Small intestine (tissue), 7 donors: ENCODE measurements at regions not wholly inside any gene's neighbourhood (a gene's known extent, or its start where the extent isn't known, plus 50 kb on each side); places are given as distances from the start of the nearest gene placed in this dataset.
A peak's percentile ranks its signal among the peaks of the same experiment; 100 is the strongest.
"Not testable (repeated sequence)": the region's sequence is repeated elsewhere in the genome, so short reads cannot be mapped to it uniquely, and the experiment has no call there.

Experiments used
- DNase-seq, 2 donors: peaks; one replicate each; pipeline versions ENCODE4 v3.0.0 to v3.0.0-alpha.2; 2013
- FAIRE-seq: peaks from 2 replicates; lab custom pipeline; 2012; peaks lifted over from hg19 to GRCh38; lab: Jason Lieb, UNC
- H3K27ac ChIP-seq, 3 donors: one replicate each; pipeline ENCODE4 v1.5.1; 2013; ENCODE audit warnings: low read length in 2 of 3, mild to moderate bottlenecking in 2 of 3, control low read depth in 1 of 3, inconsistent platforms in 1 of 3, low read depth in 1 of 3, moderate library complexity in 1 of 3
- H3K27me3 ChIP-seq, 3 donors: one replicate each; pipeline ENCODE4 v1.6.1; 2013; ENCODE audit warnings: low read length in 3 of 3, inconsistent platforms in 1 of 3; ENCODE audit not compliant: control insufficient read depth in 3 of 3, insufficient read depth in 3 of 3
- H3K36me3 ChIP-seq, 3 donors: one replicate each; pipeline ENCODE4 v1.6.1; 2013; ENCODE audit warnings: low read length in 3 of 3, inconsistent platforms in 1 of 3, low read depth in 1 of 3, mild to moderate bottlenecking in 1 of 3, moderate library complexity in 1 of 3; ENCODE audit not compliant: control insufficient read depth in 3 of 3, insufficient read depth in 2 of 3
- H3K4me1 ChIP-seq, 3 donors: one replicate each; pipeline ENCODE4 v1.6.1; 2013; ENCODE audit warnings: low read length in 2 of 3, inconsistent platforms in 1 of 3, low read depth in 1 of 3, mild to moderate bottlenecking in 1 of 3, moderate library complexity in 1 of 3; ENCODE audit not compliant: control insufficient read depth in 3 of 3, insufficient read depth in 2 of 3
- H3K4me3 ChIP-seq, 3 donors: one replicate each; pipeline ENCODE4 v1.5.1; 2013; ENCODE audit warnings: low read length in 3 of 3, control low read depth in 1 of 3, inconsistent platforms in 1 of 3, low read depth in 1 of 3, mild to moderate bottlenecking in 1 of 3, moderate library complexity in 1 of 3
- H3K9me3 ChIP-seq, 2 donors: one replicate each; pipeline ENCODE4 v1.6.1; 2013; ENCODE audit warnings: low read depth in 1 of 2, low read length in 1 of 2; ENCODE audit not compliant: control insufficient read depth in 2 of 2, insufficient read depth in 1 of 2
- WGBS, 3 donors: extraction: QIAGEN DNeasy Blood & Tissue Kit; methylation state at CpG; one replicate each; pipeline ENCODE4 v1.1.7; 2013; 5-methylcytosine and 5-hydroxymethylcytosine counted together
- donor health status: healthy with polysubstance abuse.
- donor health status: control.
- donor health status: control.
- donor health status: Bipolar disorder and iron deficiency.
- donor health status: healthy.

- no peaks in the 10 kb centered on the region for H3K27me3 ChIP-seq
- no peaks in the 10 kb centered on the region for H3K36me3 ChIP-seq
- no peaks in the 10 kb centered on the region for H3K4me1 ChIP-seq
- no peak for DNase-seq
- H3K4me3 ChIP-seq, result no peak overlapping the region
- no peak overlapping the region for H3K27ac ChIP-seq
- 70 to 82% (median 74%) methylated on average over 2 of the region's 2 CpGs for WGBS, 3 donors
- no peaks in the 10 kb centered on the region for H3K9me3 ChIP-seq
- no peak for FAIRE-seq
Observed at GRCh38 chr11:24264868-24265267, 232.0 kb upstream of the LUZP2 start.

- DNase-seq (no peak), FAIRE-seq (no peak)
- Histone ChIP-seq H3K4me3 (no peak overlapping the region), H3K27me3 (no peaks in the 10 kb centered on the region), H3K9me3 (no peaks in the 10 kb centered on the region), H3K36me3 (no peaks in the 10 kb centered on the region), H3K4me1 (no peaks in the 10 kb centered on the region), H3K27ac (no peak overlapping the region)
- 50 to 66% (median 51%) methylated on average over 2 of the region's 2 CpGs for WGBS, 3 donors
Observed at GRCh38 chr11:24267014-24267413, 229.8 kb upstream of the LUZP2 start.

GRCh38 chr11:24271798-24272197, 225.1 kb upstream of the LUZP2 start:
- no peaks in the 10 kb centered on the region for H3K27me3 ChIP-seq
- no peak overlapping the region for H3K4me3 ChIP-seq
- no peaks in the 10 kb centered on the region for H3K36me3 ChIP-seq
- H3K27ac ChIP-seq, result no peak overlapping the region
- H3K4me1 ChIP-seq, result no peaks in the 10 kb centered on the region
- DNase-seq (no peak), FAIRE-seq (no peak)
- WGBS, 3 donors, result 87 to 90% (median 89%) methylated on average over 2 of the region's 2 CpGs
- peaks cover 0 to 4% of the 10 kb centered on the region in 2 donors for H3K9me3 ChIP-seq

GRCh38 chr11:24274214-24274781, 222.6 kb upstream of the LUZP2 start:
- not testable (repeated sequence) for FAIRE-seq
- WGBS, 3 donors, result 83 to 92% (median 90%) methylated on average over 24 to 25 of the region's 25 CpGs

GRCh38 chr11:24286238-24286637, 210.6 kb upstream of the LUZP2 start:
- FAIRE-seq, result no peak
- H3K27me3 ChIP-seq, result no peaks in the 10 kb centered on the region

More at GRCh38 chr11:24274214-24274781, 222.6 kb upstream of the LUZP2 start:
- not testable (repeated sequence) for DNase-seq, H3K27me3 ChIP-seq, H3K4me3 ChIP-seq, H3K4me1 ChIP-seq, H3K9me3 ChIP-seq, H3K36me3 ChIP-seq, H3K27ac ChIP-seq

GRCh38 chr11:24289301-24289700, 207.6 kb upstream of the LUZP2 start:
- FAIRE-seq, result no peak
- H3K27me3 ChIP-seq, result no peaks in the 10 kb centered on the region
- H3K9me3 ChIP-seq, result no peaks in the 10 kb centered on the region
- H3K4me3 ChIP-seq, result no peak overlapping the region
- no peak for DNase-seq
- no peak overlapping the region for H3K27ac ChIP-seq
- WGBS, 3 donors, result 42 to 49% (median 43%) methylated on average over 1 of the region's 1 CpG
- H3K36me3 ChIP-seq, result no peaks in the 10 kb centered on the region
- H3K4me1 ChIP-seq, result no peaks in the 10 kb centered on the region

More at GRCh38 chr11:24286238-24286637, 210.6 kb upstream of the LUZP2 start:
- H3K4me3 ChIP-seq, result no peak overlapping the region
- H3K27ac ChIP-seq, result no peak overlapping the region
- DNase-seq, result no peak
- no peaks in the 10 kb centered on the region for H3K4me1 ChIP-seq
- H3K36me3 ChIP-seq, result no peaks in the 10 kb centered on the region
- WGBS, 3 donors, result 68 to 75% (median 74%) methylated on average over 3 of the region's 3 CpGs
- peaks cover 0 to 2% of the 10 kb centered on the region in 2 donors for H3K9me3 ChIP-seq

- DNase-seq (no peak), FAIRE-seq (no peak)
- no peak overlapping the region for H3K27ac ChIP-seq
- H3K4me3 ChIP-seq, result no peak overlapping the region
- no peaks in the 10 kb centered on the region for H3K27me3 ChIP-seq
- no peaks in the 10 kb centered on the region for H3K4me1 ChIP-seq
- H3K9me3 ChIP-seq, result no peaks in the 10 kb centered on the region
- H3K36me3 ChIP-seq, result no peaks in the 10 kb centered on the region
- 91 to 93% (median 92%) methylated on average over 3 of the region's 3 CpGs for WGBS, 3 donors
Observed at GRCh38 chr11:24293964-24294363, 202.9 kb upstream of the LUZP2 start.

GRCh38 chr11:24295360-24295759, 201.5 kb upstream of the LUZP2 start:
- no peak for FAIRE-seq
- 10 to 30% (median 22%) methylated on average over 2 of the region's 2 CpGs for WGBS, 3 donors

GRCh38 chr11:24297461-24297860, 199.4 kb upstream of the LUZP2 start:
- Histone ChIP-seq H3K27ac (no peak overlapping the region), H3K4me3 (no peak overlapping the region), H3K4me1 (no peaks in the 10 kb centered on the region), H3K9me3 (no peaks in the 10 kb centered on the region), H3K27me3 (no peaks in the 10 kb centered on the region), H3K36me3 (no peaks in the 10 kb centered on the region)
- FAIRE-seq (no peak), DNase-seq (no peak)
- 93 to 97% (median 97%) methylated on average over 2 of the region's 2 CpGs for WGBS, 3 donors

More at GRCh38 chr11:24295360-24295759, 201.5 kb upstream of the LUZP2 start:
- Histone ChIP-seq H3K36me3 (no peaks in the 10 kb centered on the region), H3K4me3 (no peak overlapping the region), H3K27me3 (no peaks in the 10 kb centered on the region), H3K27ac (no peak overlapping the region), H3K4me1 (no peaks in the 10 kb centered on the region), H3K9me3 (no peaks in the 10 kb centered on the region)
- peak in 1 of 2 donors; percentile 7 for DNase-seq
